NCI-H1092 treated with DMSO at 0.1 percent for 48 hours (cell line): ENCODE measurements at regions not wholly inside any gene's neighbourhood (a gene's known extent, or its start where the extent isn't known, plus 50 kb on each side); places are given as distances from the start of the nearest gene placed in this dataset.
A peak's percentile ranks its signal among the peaks of the same experiment; 100 is the strongest.

Source experiments
- DNase-seq: peaks from one replicate; lab custom pipeline; 2025; lab: John Stamatoyannopoulos, UW

DNA sequence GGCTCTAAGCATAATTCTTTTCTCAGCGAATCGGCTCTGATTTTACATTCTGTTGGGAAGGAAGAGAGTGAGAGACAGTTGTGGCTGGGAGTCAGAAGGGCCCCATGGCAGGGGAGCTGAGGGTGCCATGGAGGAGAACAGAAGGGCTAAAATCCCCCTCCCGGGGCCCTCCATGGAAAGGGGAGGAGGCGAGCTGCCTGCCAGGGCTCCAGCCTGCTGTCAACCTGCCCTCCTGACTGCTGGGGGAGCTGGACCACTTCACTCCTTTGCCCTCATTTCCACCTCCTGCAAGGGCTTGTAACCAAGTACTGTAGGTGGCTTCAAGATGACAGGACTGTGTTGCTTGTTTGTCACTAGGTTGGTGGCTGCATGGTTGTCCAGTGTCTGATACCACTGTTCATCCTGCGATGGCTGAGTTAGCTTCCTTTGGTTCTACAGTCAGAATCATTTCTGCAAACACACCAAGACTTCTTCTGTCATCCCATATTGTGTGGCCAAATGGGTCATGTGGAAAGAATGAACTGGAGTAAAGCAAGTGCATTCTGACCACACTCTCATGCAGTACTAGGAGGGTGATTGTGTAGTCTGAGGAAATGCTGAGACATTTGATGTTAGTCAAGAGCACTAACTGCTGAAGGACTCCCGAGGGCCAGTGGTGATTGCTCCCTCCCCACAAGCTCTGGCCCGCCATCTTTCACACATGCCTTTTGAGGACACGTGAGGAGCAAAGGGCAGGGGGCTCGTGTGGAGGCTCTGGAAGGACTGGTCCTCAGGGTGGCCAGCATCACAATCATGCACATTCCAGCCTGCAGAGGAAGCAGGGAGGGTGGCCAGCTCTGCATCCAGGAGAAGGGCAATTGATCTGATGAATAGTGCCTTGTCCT is 307.2 kb downstream of the GADD45G start:
- DNase-seq, result no peak

DNA sequence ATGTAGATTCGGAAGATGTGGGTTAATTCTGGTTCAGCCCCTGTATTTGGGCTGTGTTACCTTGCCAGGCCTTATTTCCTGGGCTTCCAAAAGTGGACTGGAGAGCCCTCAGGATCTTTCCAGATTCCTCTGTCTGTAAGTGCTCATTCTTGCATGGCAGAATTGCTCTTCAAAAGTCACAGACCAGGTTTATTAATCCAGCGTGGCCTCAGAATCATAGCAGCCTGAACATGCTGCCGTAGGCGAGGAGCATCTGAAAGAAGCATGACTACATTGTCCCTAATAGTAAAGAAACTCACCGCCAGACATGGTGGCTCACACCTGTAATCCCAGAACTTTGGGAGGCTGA is 307.8 kb downstream of the GADD45G start:
- no peak for DNase-seq

GRCh38 chr9:89915187-89915586 is 310.4 kb downstream of the GADD45G start:
- DNase-seq, result no peak

GRCh38 chr9:89916001-89916597 is 311.3 kb downstream of the GADD45G start:
- no peak for DNase-seq

DNA sequence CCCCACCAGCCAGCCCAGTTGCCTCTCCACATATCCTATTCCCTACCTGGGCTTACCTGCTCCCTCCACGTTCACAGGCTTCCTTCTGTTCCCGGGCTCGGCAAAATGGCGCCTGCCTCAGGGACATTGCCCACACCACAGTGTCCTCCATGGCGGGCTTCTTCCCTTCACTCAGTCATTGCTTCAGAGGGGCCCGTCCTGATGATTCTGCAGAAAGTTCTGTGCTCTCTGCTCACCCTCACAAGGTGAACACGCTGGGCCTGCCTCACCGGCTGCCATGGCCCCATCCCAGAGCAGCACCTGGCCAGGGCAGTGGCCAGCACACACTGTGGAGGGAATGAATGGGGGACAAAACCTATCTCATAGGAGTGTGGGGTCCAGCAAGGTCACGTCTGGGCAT is 313.0 kb downstream of the GADD45G start:
- no peak for DNase-seq

DNA sequence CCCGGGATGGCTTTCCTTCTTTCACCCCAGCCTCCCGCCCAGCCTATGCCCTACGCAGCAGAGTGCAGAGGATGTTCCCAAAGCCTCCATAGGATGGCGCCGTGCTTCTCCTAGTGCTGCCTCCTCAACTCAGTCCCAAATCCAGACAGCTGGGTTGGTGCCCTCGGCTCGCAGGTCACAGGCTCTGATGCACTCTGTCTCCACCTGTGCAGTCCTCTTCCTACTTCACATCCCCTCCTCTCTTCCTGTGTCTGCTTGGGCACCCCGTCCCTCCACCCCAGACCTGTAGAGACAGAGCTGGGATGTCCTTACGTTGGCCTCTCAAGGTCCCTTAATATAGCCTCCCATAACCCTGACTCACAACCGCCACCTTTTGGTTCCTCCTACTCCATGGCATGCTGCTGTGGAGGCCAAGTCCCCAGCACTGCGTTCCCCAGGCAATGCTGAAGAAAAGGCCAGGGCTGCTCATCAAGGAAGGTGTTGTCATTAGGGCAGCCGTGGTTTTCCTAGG is 314.4 kb downstream of the GADD45G start:
- DNase-seq, result peak; percentile 47

- DNase-seq, result no peak
These were observed 315.3 kb downstream of the GADD45G start for GRCh38 chr9:89920131-89920530.

- DNase-seq, result no peak
These were observed 316.1 kb downstream of the GADD45G start for GRCh38 chr9:89920951-89921350.

DNA sequence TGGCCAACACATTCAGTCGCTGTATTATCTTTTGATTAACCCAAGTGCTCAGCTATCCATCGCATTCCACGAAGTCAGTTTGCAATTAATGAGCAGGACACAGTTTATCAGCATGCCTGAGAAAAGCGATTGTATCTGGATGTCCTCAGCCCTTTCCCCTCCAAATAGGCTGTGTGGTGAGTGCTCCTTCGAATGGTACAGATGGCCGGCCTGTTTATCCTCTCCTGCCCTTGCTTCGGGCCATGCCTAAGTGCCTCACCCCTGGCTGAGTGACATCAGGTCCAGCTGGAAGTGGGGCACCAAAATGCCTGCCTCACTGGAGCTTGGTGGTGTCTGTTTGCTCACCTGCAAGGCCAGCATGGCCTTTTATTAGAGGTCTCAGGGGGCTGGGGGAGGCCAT is 317.3 kb downstream of the GADD45G start:
- DNase-seq, result peak; percentile 23

DNA sequence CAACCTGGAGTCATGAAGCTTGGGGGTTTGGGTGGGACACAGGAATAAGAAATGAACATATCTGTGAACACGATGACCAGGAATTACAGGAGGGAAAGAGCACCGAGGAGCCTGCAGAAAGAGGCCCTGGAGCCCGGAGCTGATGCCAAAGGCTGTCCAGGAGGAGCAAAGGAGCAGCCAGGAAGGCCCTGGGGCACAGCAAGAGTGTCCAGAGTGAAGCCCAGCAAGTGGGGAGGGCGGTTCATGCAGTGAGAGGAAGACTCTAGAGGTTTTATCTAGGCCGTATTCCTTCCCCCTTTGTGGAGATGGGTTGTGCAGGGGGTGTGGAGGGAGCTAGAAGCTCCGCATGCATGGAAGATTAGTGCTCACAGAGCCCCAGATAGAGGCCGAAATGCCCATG is 318.4 kb downstream of the GADD45G start:
- no peak for DNase-seq

- DNase-seq, result no peak
These were observed 319.2 kb downstream of the GADD45G start for GRCh38 chr9:89923961-89924504.

DNA sequence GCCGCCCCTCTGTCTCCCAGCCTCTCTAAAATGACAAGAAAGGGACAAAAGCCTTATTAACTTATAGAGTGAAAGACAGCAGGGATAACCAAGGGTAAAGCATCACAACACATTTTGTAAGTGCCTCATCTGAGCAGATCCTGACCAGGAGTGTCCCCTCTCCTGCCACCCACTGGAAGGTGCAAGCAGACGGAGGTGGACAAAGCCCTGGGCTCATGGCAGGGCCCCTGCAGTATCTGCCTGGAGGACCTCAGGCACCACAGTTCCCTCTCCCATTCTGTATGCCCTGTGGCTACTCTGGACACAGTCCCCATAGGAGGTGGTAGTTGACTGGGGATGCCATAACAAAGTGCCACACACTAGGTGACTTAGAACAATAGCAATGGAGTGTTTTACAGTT is 319.8 kb downstream of the GADD45G start:
- DNase-seq, result no peak

DNA sequence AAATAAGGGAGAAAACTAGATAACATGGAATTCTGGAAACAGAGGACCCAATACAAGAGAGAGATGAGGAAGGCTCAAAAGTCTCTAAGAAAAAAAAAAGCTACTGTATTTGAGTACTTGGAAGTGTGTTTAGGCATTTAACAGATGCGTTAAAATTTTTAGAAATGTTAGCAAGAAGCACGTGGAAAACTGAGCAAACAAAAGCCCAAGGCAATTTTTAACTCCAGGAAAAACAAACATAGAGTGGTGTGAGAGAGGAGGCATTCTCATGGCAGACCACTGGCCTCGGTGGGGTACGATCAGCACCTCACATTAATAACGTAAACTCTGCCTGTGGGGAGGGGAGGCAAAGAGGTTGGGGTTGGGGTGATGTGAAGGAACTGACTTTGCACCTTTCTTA is 321.4 kb downstream of the GADD45G start:
- no peak for DNase-seq

DNA sequence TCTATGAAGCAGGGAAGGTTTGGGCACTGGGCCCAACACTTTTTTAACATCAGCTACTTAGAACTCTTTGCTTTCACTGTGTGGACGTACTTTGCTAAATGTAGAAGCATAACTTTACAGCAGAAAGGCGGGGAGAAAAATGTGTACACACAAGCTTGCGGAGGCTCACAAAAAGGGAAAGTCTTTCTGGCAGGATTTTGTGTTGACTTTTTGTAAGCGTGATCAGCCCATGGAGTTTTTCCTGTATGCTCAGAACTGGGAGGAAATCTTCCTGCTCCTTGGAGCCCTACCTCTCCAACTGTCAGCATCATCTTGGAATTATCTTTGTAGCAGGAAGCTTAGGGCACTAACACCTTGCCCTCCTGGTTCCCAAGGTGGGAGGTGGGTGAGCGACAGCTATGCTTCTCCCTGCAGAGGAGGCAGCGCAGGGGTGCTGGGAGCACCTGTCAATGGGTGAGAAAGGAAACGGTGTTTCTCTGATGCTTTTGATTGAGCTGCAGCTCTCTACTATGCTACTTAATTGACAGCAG is 321.9 kb downstream of the GADD45G start:
- DNase-seq, result no peak

GRCh38 chr9:89928106-89928505 is 323.3 kb downstream of the GADD45G start:
- DNase-seq, result no peak

GRCh38 chr9:89928521-89929275 is 323.9 kb downstream of the GADD45G start:
- DNase-seq, result no peak

DNA sequence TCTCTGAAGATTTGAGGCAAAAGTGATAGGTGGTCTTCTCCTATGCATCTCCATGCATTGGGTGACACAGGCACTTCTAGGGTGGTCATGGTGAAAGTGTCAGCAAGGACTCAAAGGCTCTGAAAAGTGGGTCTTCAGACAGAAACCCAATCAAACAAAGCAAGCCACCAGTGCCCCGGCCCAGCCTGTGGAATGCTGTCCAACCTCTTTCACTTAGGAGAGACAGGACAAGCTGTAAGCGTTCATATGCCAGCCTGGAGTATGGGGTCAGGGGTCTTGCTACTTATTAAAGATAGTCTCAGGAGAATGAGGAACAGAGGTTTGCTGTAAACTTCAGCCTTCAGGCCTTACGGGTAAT is 324.5 kb downstream of the GADD45G start:
- no peak for DNase-seq

- DNase-seq, result peak; percentile 57
These were observed 325.1 kb downstream of the GADD45G start for GRCh38 chr9:89929673-89930480.

GRCh38 chr9:89933578-89933977 is 328.8 kb downstream of the GADD45G start:
- DNase-seq, result no peak

- no peak for DNase-seq
These were observed 330.3 kb downstream of the GADD45G start for GRCh38 chr9:89935115-89935514.

- no peak for DNase-seq
These were observed 331.0 kb downstream of the GADD45G start for GRCh38 chr9:89935801-89936200.
